HEK293 (cell line): ENCODE measurements at regions not wholly inside any gene's neighbourhood (a gene's known extent, or its start where the extent isn't known, plus 50 kb on each side); places are given as distances from the start of the nearest gene placed in this dataset.

Experiments
- ATF2 ChIP-seq: fragments of 450-650 bp; formaldehyde crosslinking; IDR thresholded peaks from 2 replicates; pipeline ENCODE4 v1.5.1; 2016; ENCODE audit warnings: missing biosample characterization, missing genetic modification characterization, low read depth
- BCL11A ChIP-seq: fragments of 450-650 bp; formaldehyde crosslinking; IDR thresholded peaks from 2 replicates; pipeline ENCODE4 v1.5.1; 2016; ENCODE audit warnings: low read depth, missing biosample characterization, missing genetic modification characterization
- ELK4 ChIP-seq: IDR thresholded peaks from 2 replicates; pipeline ENCODE4 v1.6.1; 2011; ENCODE audit warnings: mild to moderate bottlenecking, low read depth, low read length, borderline replicate concordance
- MYNN ChIP-seq: fragments of 450-650 bp; formaldehyde crosslinking; IDR thresholded peaks from 2 replicates; pipeline ENCODE4 v1.5.1; 2016; ENCODE audit warnings: missing biosample characterization, missing genetic modification characterization, borderline replicate concordance
- PBX3 ChIP-seq: sonication (generic); formaldehyde crosslinking; IDR thresholded peaks from 2 replicates; pipeline ENCODE4 v1.8.1; 2022; ENCODE audit warnings: mild to moderate bottlenecking, moderate library complexity, missing genetic modification reagents
- REST ChIP-seq: fragments of 450-650 bp; formaldehyde crosslinking; IDR thresholded peaks from 2 replicates; pipeline ENCODE4 v1.5.1; 2016; ENCODE audit warnings: missing biosample characterization, missing genetic modification characterization
- ZNF23 ChIP-seq: fragments of 450-650 bp; formaldehyde crosslinking; IDR thresholded peaks from 2 replicates; pipeline ENCODE4 v1.5.1; 2016; ENCODE audit warnings: missing biosample characterization, missing genetic modification characterization, borderline replicate concordance
- ZNF701 ChIP-seq: fragments of 450-650 bp; formaldehyde crosslinking; IDR thresholded peaks from 2 replicates; pipeline ENCODE4 v1.5.1; 2016; ENCODE audit warnings: missing biosample characterization, missing genetic modification characterization
- ZNF747 ChIP-seq: fragments of 450-650 bp; formaldehyde crosslinking; IDR thresholded peaks from 2 replicates; pipeline ENCODE4 v1.5.1; 2016; ENCODE audit warnings: missing biosample characterization, missing genetic modification characterization
- TF ChIP-seq, protein P1 (sequence below): fragments of 450-650 bp; formaldehyde crosslinking; IDR thresholded peaks from 2 replicates; pipeline ENCODE4 v1.5.1; 2016; ENCODE audit warnings: missing biosample characterization, missing genetic modification characterization

DNA sequence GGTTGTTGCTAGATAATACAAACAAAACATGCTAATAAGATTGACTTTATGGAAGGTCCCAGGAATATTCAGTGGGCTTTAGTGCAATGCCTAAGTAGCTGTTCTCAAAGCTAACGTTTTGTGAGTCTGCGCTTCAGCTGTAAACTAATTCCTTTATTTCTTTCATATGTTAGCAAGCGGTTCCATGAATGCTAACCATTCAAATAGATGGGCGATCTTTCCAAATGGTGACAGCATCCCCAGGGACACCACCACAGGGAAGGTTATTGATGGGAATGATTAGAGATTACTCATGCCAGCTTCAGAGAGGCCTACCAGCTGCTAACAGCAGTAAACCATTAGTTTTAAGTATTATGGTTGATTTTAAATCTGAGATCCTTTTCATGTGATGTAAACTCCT is 405.7 kb upstream of the MCTP2 start:
- TF ChIP-seq REST (tag by site-specific recombination) (no peak), PBX3 (CRISPR knock-in tag) (no peak), ZNF23 (no peak), ZNF701 (tag by site-specific recombination) (no peak), ELK4 (no peak), ZNF747 (tag by site-specific recombination) (no peak), MYNN (tag by site-specific recombination) (no peak), ATF2 (no peak), BCL11A (tag by site-specific recombination) (no peak)
- TF ChIP-seq, protein P1, sequence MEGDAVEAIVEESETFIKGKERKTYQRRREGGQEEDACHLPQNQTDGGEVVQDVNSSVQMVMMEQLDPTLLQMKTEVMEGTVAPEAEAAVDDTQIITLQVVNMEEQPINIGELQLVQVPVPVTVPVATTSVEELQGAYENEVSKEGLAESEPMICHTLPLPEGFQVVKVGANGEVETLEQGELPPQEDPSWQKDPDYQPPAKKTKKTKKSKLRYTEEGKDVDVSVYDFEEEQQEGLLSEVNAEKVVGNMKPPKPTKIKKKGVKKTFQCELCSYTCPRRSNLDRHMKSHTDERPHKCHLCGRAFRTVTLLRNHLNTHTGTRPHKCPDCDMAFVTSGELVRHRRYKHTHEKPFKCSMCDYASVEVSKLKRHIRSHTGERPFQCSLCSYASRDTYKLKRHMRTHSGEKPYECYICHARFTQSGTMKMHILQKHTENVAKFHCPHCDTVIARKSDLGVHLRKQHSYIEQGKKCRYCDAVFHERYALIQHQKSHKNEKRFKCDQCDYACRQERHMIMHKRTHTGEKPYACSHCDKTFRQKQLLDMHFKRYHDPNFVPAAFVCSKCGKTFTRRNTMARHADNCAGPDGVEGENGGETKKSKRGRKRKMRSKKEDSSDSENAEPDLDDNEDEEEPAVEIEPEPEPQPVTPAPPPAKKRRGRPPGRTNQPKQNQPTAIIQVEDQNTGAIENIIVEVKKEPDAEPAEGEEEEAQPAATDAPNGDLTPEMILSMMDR (tag by site-specific recombination) = no peak
